HG03159 (cell line): ENCODE measurements at regions not wholly inside any gene's neighbourhood (a gene's known extent, or its start where the extent isn't known, plus 50 kb on each side); places are given as distances from the start of the nearest gene placed in this dataset.
"Not testable (repeated sequence)": the region's sequence is repeated elsewhere in the genome, so short reads cannot be mapped to it uniquely, and the experiment has no call there.

Experiments
- ATAC-seq: cut with Tn5 transposase; IDR thresholded peaks from one replicate; pipeline ENCODE4 v1.9.1; 2021; ENCODE audit warnings: mild to moderate bottlenecking, moderate library complexity; ENCODE audit not compliant: unreplicated experiment

- ATAC-seq, result no peak
These were observed 1053.0 kb downstream of the TSN start for GRCh38 chr2:122808286-122808969.

GRCh38 chr2:122812214-122812613 lies 1056.8 kb downstream of the TSN start:
- ATAC-seq, result not testable (repeated sequence)

- no peak for ATAC-seq
These were observed 1059.7 kb downstream of the TSN start for GRCh38 chr2:122815120-122815519.

- no peak for ATAC-seq
These were observed 1061.4 kb downstream of the TSN start for GRCh38 chr2:122816803-122817202.

- ATAC-seq, result no peak
These were observed 1066.9 kb downstream of the TSN start for GRCh38 chr2:122822319-122822718.

GRCh38 chr2:122830157-122830556 lies 1074.7 kb downstream of the TSN start:
- ATAC-seq, result no peak

GRCh38 chr2:122831649-122832048 lies 1076.2 kb downstream of the TSN start:
- no peak for ATAC-seq

GRCh38 chr2:122843503-122843902 lies 1088.1 kb downstream of the TSN start:
- ATAC-seq, result no peak

- ATAC-seq, result no peak
These were observed 1095.7 kb downstream of the TSN start for GRCh38 chr2:122851161-122851560.

GRCh38 chr2:122851972-122852531 lies 1096.6 kb downstream of the TSN start:
- no peak for ATAC-seq

- ATAC-seq, result no peak
These were observed 1101.2 kb downstream of the TSN start for GRCh38 chr2:122856696-122857095.

- ATAC-seq, result no peak
These were observed 1102.7 kb downstream of the TSN start for GRCh38 chr2:122858075-122858702.

- no peak for ATAC-seq
These were observed 1103.4 kb downstream of the TSN start for GRCh38 chr2:122858813-122859212.

GRCh38 chr2:122859260-122859659 lies 1103.8 kb downstream of the TSN start:
- no peak for ATAC-seq

- no peak for ATAC-seq
These were observed 1108.1 kb downstream of the TSN start for GRCh38 chr2:122863532-122863931.

- no peak for ATAC-seq
These were observed 1109.3 kb downstream of the TSN start for GRCh38 chr2:122864728-122865127.

- ATAC-seq, result no peak
These were observed 1110.6 kb downstream of the TSN start for GRCh38 chr2:122866095-122866494.

GRCh38 chr2:122867941-122868340 lies 1112.5 kb downstream of the TSN start:
- no peak for ATAC-seq

- ATAC-seq, result no peak
These were observed 1113.3 kb downstream of the TSN start for GRCh38 chr2:122868646-122869275.

GRCh38 chr2:122873951-122874350 lies 1118.5 kb downstream of the TSN start:
- no peak for ATAC-seq

GRCh38 chr2:122875091-122875865 lies 1119.8 kb downstream of the TSN start:
- ATAC-seq, result no peak
